ENCODE measurements at regions not wholly inside any gene's neighbourhood (a gene's known extent, or its start where the extent isn't known, plus 50 kb on each side); places are given as distances from the start of the nearest gene placed in this dataset.

DNA sequence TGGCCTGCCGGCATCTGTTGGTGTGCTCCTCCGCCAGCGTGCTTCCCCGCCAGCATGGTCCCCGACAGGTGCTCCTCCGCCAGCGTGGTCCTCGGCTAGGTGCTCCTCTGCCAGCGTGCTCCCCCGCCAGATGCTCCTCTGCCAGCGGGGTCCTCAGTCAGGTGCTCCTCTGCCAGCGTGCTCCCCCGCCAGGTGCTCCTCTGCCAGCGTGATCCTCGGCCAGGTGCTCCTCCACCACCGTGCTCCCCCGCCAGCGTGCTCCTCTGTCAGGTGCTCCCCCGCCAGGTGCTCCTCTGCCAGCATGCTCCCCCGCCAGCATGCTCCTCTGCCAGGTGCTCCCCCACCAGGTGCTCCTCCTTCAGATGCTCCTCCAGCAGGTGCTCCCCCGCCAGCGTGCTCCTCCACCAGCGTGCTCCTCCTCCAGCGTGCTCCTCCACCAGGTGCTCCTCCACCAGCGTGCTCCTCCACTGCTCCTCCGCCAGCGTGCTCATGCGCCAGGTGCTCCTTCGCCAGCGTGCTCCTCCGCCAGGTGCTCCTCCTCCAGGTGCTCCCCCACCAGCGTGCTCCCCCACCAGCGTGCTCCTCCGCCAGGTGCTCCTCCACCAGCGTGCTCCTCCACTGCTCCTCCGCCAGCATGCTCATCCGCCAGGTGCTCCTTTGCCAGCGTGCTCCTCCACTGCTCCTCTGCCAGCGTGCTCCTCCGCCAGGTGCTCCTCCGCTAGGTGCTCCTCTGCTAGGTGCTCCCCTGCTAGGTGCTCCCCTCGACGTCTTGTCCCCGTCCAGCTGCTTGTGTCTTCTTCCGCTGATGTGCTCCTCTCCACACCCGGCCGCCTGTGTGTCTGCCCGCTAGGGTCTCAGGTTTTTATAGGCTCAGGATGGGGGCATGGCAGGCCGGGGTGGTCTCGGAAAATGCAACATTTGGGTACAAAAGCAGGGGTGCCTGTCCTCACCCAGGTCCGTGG is 223.0 kb downstream of the NRIP1 start:
- no peak overlapping the region for H2AFZ ChIP-seq (ENCODE audit: low read depth)
- H3K9ac ChIP-seq, result no peak overlapping the region
- no peak overlapping the region for H3K27ac ChIP-seq (ENCODE audit: low read depth in 2 of 2, low read length in 1 of 2)
- TF ChIP-seq GABPA (IDR thresholded peaks at IDR 0.05; ENCODE audit: low read depth), result no peak
- no peak for TF ChIP-seq RAD21 (IDR thresholded peaks at IDR 0.05; ENCODE audit: low read length)
- no peak for TF ChIP-seq SIN3A (IDR thresholded peaks at IDR 0.05; ENCODE audit: borderline replicate concordance, low read depth, low read length)
- H3K4me2 ChIP-seq, result no peak overlapping the region
- H3K4me3 ChIP-seq (ENCODE audit: low read depth in 2 of 2, low read length in 1 of 2), result no peak overlapping the region
- no peaks in the 10 kb centered on the region for H3K79me2 ChIP-seq (ENCODE audit: insufficient read depth)
- H4K20me1 ChIP-seq (ENCODE audit: insufficient read depth), result no peaks in the 10 kb centered on the region
- WGBS (ENCODE audit: low lambda C conversion rate), result 59% methylated on average over 36 of the region's 51 CpGs
- H3K27me3 ChIP-seq (ENCODE audit: insufficient read depth), result no peaks in the 10 kb centered on the region
- no peaks in the 10 kb centered on the region for H3K36me3 ChIP-seq (replicated peaks in 1 of 2; ENCODE audit: control insufficient read depth in 1 of 2, insufficient read depth in 2 of 2, low read length in 1 of 2)
- CTCF ChIA-PET, result no interaction called here
- no peaks in the 10 kb centered on the region for H3K4me1 ChIP-seq (ENCODE audit: control insufficient read depth in 1 of 2, insufficient read depth in 2 of 2, low read depth in 1 of 2, low read length in 1 of 2)
- POLR2A ChIA-PET, result no interaction called here
- no peaks in the 10 kb centered on the region for H3K9me2 ChIP-seq
- H3F3A ChIP-seq (replicated peaks; ENCODE audit: insufficient read depth), result no peaks in the 10 kb centered on the region
- no peak for DNase-seq
- H3K9me3 ChIP-seq, result no peaks in the 10 kb centered on the region

DNA sequence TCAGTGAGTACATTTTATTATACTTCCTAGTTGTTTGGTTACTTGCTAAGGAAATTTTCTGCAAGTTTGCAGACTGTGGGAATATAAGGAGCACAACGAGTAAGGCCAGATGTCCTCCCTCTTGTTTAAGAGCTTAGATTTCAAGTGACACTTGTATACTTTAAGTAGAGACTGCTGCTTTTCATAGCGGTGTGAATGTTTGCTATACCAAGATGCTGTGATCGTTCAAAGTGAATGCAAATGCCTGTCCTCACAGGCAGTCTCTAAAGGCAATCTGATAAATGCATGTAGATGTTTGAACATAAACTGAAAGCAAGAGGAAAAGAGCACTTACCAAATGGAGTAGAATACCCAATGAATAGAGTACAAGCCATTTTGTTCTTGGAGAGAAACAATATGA is 226.4 kb downstream of the NRIP1 start:
- no peak overlapping the region for H2AFZ ChIP-seq (ENCODE audit: low read depth)
- no peak overlapping the region for H3K9ac ChIP-seq
- no peaks in the 10 kb centered on the region for H3K36me3 ChIP-seq (replicated peaks in 1 of 2; ENCODE audit: control insufficient read depth in 1 of 2, insufficient read depth in 2 of 2, low read length in 1 of 2)
- TF ChIP-seq TEAD4 (IDR thresholded peaks at IDR 0.05; ENCODE audit: borderline replicate concordance, insufficient read depth) (no peak), RCOR1 (IDR thresholded peaks at IDR 0.05; ENCODE audit: low read length) (no peak), CHD2 (IDR thresholded peaks at IDR 0.05; ENCODE audit: low read length, partially characterized antibody) (no peak), POLR2AphosphoS5 (IDR thresholded peaks at IDR 0.05; ENCODE audit: low read depth, low read length) (no peak), RFX5 (IDR thresholded peaks at IDR 0.05; ENCODE audit: low read length) (no peak), RXRA (IDR thresholded peaks at IDR 0.05; ENCODE audit: borderline replicate concordance, low read depth) (no peak), JUND (IDR thresholded peaks at IDR 0.05) (no peak)
- TF ChIP-seq, protein P1, sequence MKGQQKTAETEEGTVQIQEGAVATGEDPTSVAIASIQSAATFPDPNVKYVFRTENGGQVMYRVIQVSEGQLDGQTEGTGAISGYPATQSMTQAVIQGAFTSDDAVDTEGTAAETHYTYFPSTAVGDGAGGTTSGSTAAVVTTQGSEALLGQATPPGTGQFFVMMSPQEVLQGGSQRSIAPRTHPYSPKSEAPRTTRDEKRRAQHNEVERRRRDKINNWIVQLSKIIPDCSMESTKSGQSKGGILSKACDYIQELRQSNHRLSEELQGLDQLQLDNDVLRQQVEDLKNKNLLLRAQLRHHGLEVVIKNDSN (IDR thresholded peaks at IDR 0.05; ENCODE audit: borderline replicate concordance, low read depth), result no peak
- TF ChIP-seq, protein P2, sequence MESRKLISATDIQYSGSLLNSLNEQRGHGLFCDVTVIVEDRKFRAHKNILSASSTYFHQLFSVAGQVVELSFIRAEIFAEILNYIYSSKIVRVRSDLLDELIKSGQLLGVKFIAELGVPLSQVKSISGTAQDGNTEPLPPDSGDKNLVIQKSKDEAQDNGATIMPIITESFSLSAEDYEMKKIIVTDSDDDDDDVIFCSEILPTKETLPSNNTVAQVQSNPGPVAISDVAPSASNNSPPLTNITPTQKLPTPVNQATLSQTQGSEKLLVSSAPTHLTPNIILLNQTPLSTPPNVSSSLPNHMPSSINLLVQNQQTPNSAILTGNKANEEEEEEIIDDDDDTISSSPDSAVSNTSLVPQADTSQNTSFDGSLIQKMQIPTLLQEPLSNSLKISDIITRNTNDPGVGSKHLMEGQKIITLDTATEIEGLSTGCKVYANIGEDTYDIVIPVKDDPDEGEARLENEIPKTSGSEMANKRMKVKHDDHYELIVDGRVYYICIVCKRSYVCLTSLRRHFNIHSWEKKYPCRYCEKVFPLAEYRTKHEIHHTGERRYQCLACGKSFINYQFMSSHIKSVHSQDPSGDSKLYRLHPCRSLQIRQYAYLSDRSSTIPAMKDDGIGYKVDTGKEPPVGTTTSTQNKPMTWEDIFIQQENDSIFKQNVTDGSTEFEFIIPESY (IDR thresholded peaks at IDR 0.05; ENCODE audit: borderline replicate concordance, low read depth), result no peak
- TF ChIP-seq, protein P3, sequence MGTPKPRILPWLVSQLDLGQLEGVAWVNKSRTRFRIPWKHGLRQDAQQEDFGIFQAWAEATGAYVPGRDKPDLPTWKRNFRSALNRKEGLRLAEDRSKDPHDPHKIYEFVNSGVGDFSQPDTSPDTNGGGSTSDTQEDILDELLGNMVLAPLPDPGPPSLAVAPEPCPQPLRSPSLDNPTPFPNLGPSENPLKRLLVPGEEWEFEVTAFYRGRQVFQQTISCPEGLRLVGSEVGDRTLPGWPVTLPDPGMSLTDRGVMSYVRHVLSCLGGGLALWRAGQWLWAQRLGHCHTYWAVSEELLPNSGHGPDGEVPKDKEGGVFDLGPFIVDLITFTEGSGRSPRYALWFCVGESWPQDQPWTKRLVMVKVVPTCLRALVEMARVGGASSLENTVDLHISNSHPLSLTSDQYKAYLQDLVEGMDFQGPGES (IDR thresholded peaks at IDR 0.05; ENCODE audit: low read depth, low read length), result no peak
- TF ChIP-seq, protein P4, sequence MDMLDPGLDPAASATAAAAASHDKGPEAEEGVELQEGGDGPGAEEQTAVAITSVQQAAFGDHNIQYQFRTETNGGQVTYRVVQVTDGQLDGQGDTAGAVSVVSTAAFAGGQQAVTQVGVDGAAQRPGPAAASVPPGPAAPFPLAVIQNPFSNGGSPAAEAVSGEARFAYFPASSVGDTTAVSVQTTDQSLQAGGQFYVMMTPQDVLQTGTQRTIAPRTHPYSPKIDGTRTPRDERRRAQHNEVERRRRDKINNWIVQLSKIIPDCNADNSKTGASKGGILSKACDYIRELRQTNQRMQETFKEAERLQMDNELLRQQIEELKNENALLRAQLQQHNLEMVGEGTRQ (IDR thresholded peaks at IDR 0.05; ENCODE audit: borderline replicate concordance, low read depth, low read length), result no peak
- POLR2A ChIA-PET, result no interaction called here
- no peaks in the 10 kb centered on the region for H3K9me3 ChIP-seq
- H4K20me1 ChIP-seq (ENCODE audit: insufficient read depth), result no peaks in the 10 kb centered on the region
- WGBS (ENCODE audit: low lambda C conversion rate), result 8% methylated on average over 3 of the region's 3 CpGs
- H3K9me2 ChIP-seq, result no peaks in the 10 kb centered on the region
- DNase-seq, result no peak
- H3K27ac ChIP-seq (ENCODE audit: low read depth in 2 of 2, low read length in 1 of 2), result no peak overlapping the region
- no peaks in the 10 kb centered on the region for H3K27me3 ChIP-seq (ENCODE audit: insufficient read depth)
- no peak overlapping the region for H3K4me2 ChIP-seq
- no peaks in the 10 kb centered on the region for H3F3A ChIP-seq (replicated peaks; ENCODE audit: insufficient read depth)
- CTCF ChIA-PET, result interaction anchor here (1.1 kb wide), 1 partner anchor 10 kb away, joined by 3 read pairs; no protein-coding TSS in a partner anchor
- H3K4me3 ChIP-seq (ENCODE audit: low read depth in 2 of 2, low read length in 1 of 2), result no peak overlapping the region
- no peaks in the 10 kb centered on the region for H3K4me1 ChIP-seq (ENCODE audit: control insufficient read depth in 1 of 2, insufficient read depth in 2 of 2, low read depth in 1 of 2, low read length in 1 of 2)
- H3K79me2 ChIP-seq (ENCODE audit: insufficient read depth), result no peaks in the 10 kb centered on the region

Measured in SK-N-SH (cell line).